ENCODE measurements at regions not wholly inside any gene's neighbourhood (a gene's known extent, or its start where the extent isn't known, plus 50 kb on each side); places are given as distances from the start of the nearest gene placed in this dataset.

GRCh38 chr4:79695848-79696247 lies 287.8 kb upstream of the GK2 start:
- Histone ChIP-seq H2AK5ac (ENCODE audit: low read depth, low read length) (no peak overlapping the region), H3K4me3 (ENCODE audit: insufficient read depth, low read depth, low read length) (no peak overlapping the region), H3K14ac (replicated peaks; ENCODE audit: low read depth, low read length) (no peak overlapping the region), H3K9ac (ENCODE audit: low read depth, low read length) (no peak overlapping the region), H3K4me1 (ENCODE audit: control insufficient read depth, insufficient read depth, low read length) (no peaks in the 10 kb centered on the region), H3K23ac (ENCODE audit: low read depth, low read length) (no peak overlapping the region), H2BK120ac (ENCODE audit: low read depth, low read length) (no peak overlapping the region), H2BK15ac (ENCODE audit: low read depth, low read length) (no peak overlapping the region), H3K27ac (ENCODE audit: insufficient read depth, low read length) (no peak overlapping the region), H4K8ac (ENCODE audit: low read depth in 2 of 2, low read length in 2 of 2) (no peak overlapping the region), H4K20me1 (ENCODE audit: insufficient read depth, low read length) (no peaks in the 10 kb centered on the region), H3K18ac (ENCODE audit: low read depth, low read length) (no peak overlapping the region), H3K4ac (ENCODE audit: low read depth, low read length) (no peak overlapping the region), H4K91ac (ENCODE audit: insufficient read depth, low read depth, low read length) (no peak overlapping the region), H3K9me3 (ENCODE audit: control insufficient read depth, insufficient read depth, low read length) (no peaks in the 10 kb centered on the region; the same call in 1 of the 2 replicates), H2BK5ac (ENCODE audit: low read depth, low read length, poor library complexity, severe bottlenecking) (no peak overlapping the region), H3K36me3 (ENCODE audit: control insufficient read depth, insufficient read depth, low read length) (no peaks in the 10 kb centered on the region), H2BK20ac (ENCODE audit: low read depth, low read length) (no peak overlapping the region), H3K56ac (ENCODE audit: extremely low read depth, insufficient read depth, low read length) (no peak overlapping the region), H2AK9ac (replicated peaks; ENCODE audit: low read depth, low read length, poor library complexity) (no peak overlapping the region), H2AFZ (replicated peaks; ENCODE audit: low read length, poor library complexity) (no peak overlapping the region), H3K79me1 (ENCODE audit: low read depth in 1 of 2, low read length in 2 of 2) (no peaks in the 10 kb centered on the region), H3K27me3 (ENCODE audit: control insufficient read depth, insufficient read depth, low read length) (no peaks in the 10 kb centered on the region), H3K9me1 (ENCODE audit: insufficient read depth, low read length) (no peaks in the 10 kb centered on the region), H3K4me2 (ENCODE audit: low read depth, low read length) (no peak overlapping the region), H4K5ac (ENCODE audit: low read depth, low read length) (no peak overlapping the region)
- ChIA-PET CTCF (no interaction called here), POLR2A (ENCODE audit: unreplicated experiment) (no interaction called here)
- intact Hi-C loops (cut with micrococcal nuclease) (no loop called here), in situ Hi-C loops (cut with MboI; ENCODE audit: low sequenced_read_pairs) (no loop called here), dilution Hi-C loops (cut with HindIII; ENCODE audit: low sequenced_read_pairs, unreplicated experiment) (no loop called here)
- no peak for ATAC-seq (ENCODE audit: low read depth)
- no peak for DNase-seq
- WGBS, 2 experiments (ENCODE audit: extremely low coverage in 2 of 2, insufficient read length in 1 of 2): 67% methylated on average over 3 of the region's 3 CpGs; no CpG with 5 or more reads in 1 of the 2 experiments
- TF ChIP-seq, protein P1, sequence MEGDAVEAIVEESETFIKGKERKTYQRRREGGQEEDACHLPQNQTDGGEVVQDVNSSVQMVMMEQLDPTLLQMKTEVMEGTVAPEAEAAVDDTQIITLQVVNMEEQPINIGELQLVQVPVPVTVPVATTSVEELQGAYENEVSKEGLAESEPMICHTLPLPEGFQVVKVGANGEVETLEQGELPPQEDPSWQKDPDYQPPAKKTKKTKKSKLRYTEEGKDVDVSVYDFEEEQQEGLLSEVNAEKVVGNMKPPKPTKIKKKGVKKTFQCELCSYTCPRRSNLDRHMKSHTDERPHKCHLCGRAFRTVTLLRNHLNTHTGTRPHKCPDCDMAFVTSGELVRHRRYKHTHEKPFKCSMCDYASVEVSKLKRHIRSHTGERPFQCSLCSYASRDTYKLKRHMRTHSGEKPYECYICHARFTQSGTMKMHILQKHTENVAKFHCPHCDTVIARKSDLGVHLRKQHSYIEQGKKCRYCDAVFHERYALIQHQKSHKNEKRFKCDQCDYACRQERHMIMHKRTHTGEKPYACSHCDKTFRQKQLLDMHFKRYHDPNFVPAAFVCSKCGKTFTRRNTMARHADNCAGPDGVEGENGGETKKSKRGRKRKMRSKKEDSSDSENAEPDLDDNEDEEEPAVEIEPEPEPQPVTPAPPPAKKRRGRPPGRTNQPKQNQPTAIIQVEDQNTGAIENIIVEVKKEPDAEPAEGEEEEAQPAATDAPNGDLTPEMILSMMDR (conservative IDR thresholded peaks at IDR 0.05; ENCODE audit: low read depth, low read length): no peak
- TF ChIP-seq MAZ (IDR thresholded peaks at IDR 0.05; ENCODE audit: borderline replicate concordance, low read depth, low read length) (no peak), FOS (IDR thresholded peaks at IDR 0.05; ENCODE audit: low read depth, low read length) (no peak), NFE2L2 (IDR thresholded peaks at IDR 0.05; ENCODE audit: low read depth, low read length) (no peak), POLR2A (IDR thresholded peaks at IDR 0.05; ENCODE audit: low read depth, low read length) (no peak), RAD21 (IDR thresholded peaks at IDR 0.05; ENCODE audit: low read length) (no peak), SMC3 (IDR thresholded peaks at IDR 0.05; ENCODE audit: low read depth, low read length) (no peak), USF2 (IDR thresholded peaks at IDR 0.05; ENCODE audit: low read depth, low read length) (no peak), CHD1 (IDR thresholded peaks at IDR 0.05; ENCODE audit: low read depth, low read length) (no peak), MAFK (IDR thresholded peaks at IDR 0.05; ENCODE audit: low read depth, low read length) (no peak), RCOR1 (IDR thresholded peaks at IDR 0.05; ENCODE audit: insufficient replicate concordance, low read length) (no peak), BHLHE40 (IDR thresholded peaks at IDR 0.05; ENCODE audit: low read depth, low read length) (no peak), MXI1 (IDR thresholded peaks at IDR 0.05; ENCODE audit: borderline replicate concordance, low read depth, low read length) (no peak)
- BruUV-seq (replicated peaks): no TSS peak

All from IMR-90 (cell line).